HepG2 (cell line): ENCODE measurements at regions not wholly inside any gene's neighbourhood (a gene's known extent, or its start where the extent isn't known, plus 50 kb on each side); places are given as distances from the start of the nearest gene placed in this dataset.

ENCODE experiments used
- CENPX ChIP-seq: sonication (generic); formaldehyde crosslinking; IDR thresholded peaks from 2 replicates; pipeline ENCODE4 v1.9.0; 2021; ENCODE audit warnings: mild to moderate bottlenecking, missing genetic modification reagents, moderate library complexity
- HNRNPH1 ChIP-seq: fragments of 200-400 bp; formaldehyde crosslinking; optimal IDR thresholded peaks from 2 replicates; pipeline ENCODE3; 2017; ENCODE audit warnings: mild to moderate bottlenecking, low read depth, low read length
- HNRNPK ChIP-seq: fragments of 200-400 bp; formaldehyde crosslinking; IDR thresholded peaks from 2 replicates; pipeline ENCODE4 v1.6.1; 2018; ENCODE audit warnings: low read length, low read depth, moderate library complexity, mild to moderate bottlenecking; ENCODE audit not compliant: poor library complexity, severe bottlenecking
- JDP2 ChIP-seq: sonication (generic); formaldehyde crosslinking; IDR thresholded peaks from 2 replicates; pipeline ENCODE4 v1.8.1; 2022; ENCODE audit warnings: missing genetic modification reagents, borderline replicate concordance
- MATR3 ChIP-seq: sonication (generic); formaldehyde crosslinking; IDR thresholded peaks from 2 replicates; pipeline ENCODE4 v1.4.0; 2020; ENCODE audit warnings: missing genetic modification reagents
- POLR2A ChIP-seq, 2 experiments: IDR thresholded peaks; 2 replicates each; pipeline ENCODE4 v1.6.1; 2011; ENCODE audit warnings: low read depth in 2 of 2, low read length in 2 of 2, mild to moderate bottlenecking in 1 of 2, moderate library complexity in 1 of 2; ENCODE audit not compliant: insufficient read depth in 1 of 2
- RBM22 ChIP-seq: fragments of 200-400 bp; formaldehyde crosslinking; optimal IDR thresholded peaks from 2 replicates; pipeline ENCODE3; 2017; ENCODE audit warnings: mild to moderate bottlenecking, low read length, moderate library complexity
- SRSF1 ChIP-seq: fragments of 200-400 bp; formaldehyde crosslinking; optimal IDR thresholded peaks from 2 replicates; pipeline ENCODE3; 2017; ENCODE audit warnings: mild to moderate bottlenecking, low read depth, low read length, moderate library complexity
- TBX2 ChIP-seq: sonication (generic); formaldehyde crosslinking; IDR thresholded peaks from 2 replicates; pipeline ENCODE4 v1.5.0; 2020; ENCODE audit warnings: missing genetic modification reagents, mild to moderate bottlenecking, borderline replicate concordance
- ZBTB21 ChIP-seq: sonication (generic); formaldehyde crosslinking; IDR thresholded peaks from 2 replicates; pipeline ENCODE4 v1.4.0; 2020; ENCODE audit warnings: missing genetic modification reagents
- ZNF274 ChIP-seq: sonication (generic); formaldehyde crosslinking; IDR thresholded peaks from 2 replicates; pipeline ENCODE4 v1.5.1; 2020; ENCODE audit warnings: mild to moderate bottlenecking, missing genetic modification reagents
- ZNF619 ChIP-seq: sonication (generic); formaldehyde crosslinking; IDR thresholded peaks from 2 replicates; pipeline ENCODE4 v1.4.0; 2020; ENCODE audit warnings: mild to moderate bottlenecking, missing genetic modification reagents
- ZNF75D ChIP-seq: sonication (generic); formaldehyde crosslinking; IDR thresholded peaks from 2 replicates; pipeline ENCODE4 v1.8.1; 2023; ENCODE audit warnings: missing genetic modification reagents, mild to moderate bottlenecking, borderline replicate concordance
- TF ChIP-seq, protein P1 (sequence below): sonication (generic); formaldehyde crosslinking; IDR thresholded peaks from 2 replicates; pipeline ENCODE4 v1.8.1; 2023; ENCODE audit warnings: missing genetic modification reagents, inconsistent platforms, borderline replicate concordance
- TF ChIP-seq, protein P2 (sequence below): sonication (generic); formaldehyde crosslinking; IDR thresholded peaks from 2 replicates; pipeline ENCODE4 v1.9.0; 2021; ENCODE audit warnings: mild to moderate bottlenecking, missing genetic modification reagents
- TF ChIP-seq, protein P3 (sequence below): sonication (generic); formaldehyde crosslinking; IDR thresholded peaks from 2 replicates; pipeline ENCODE4 v1.8.1; 2022; ENCODE audit warnings: low read depth, mild to moderate bottlenecking, missing genetic modification reagents

DNA sequence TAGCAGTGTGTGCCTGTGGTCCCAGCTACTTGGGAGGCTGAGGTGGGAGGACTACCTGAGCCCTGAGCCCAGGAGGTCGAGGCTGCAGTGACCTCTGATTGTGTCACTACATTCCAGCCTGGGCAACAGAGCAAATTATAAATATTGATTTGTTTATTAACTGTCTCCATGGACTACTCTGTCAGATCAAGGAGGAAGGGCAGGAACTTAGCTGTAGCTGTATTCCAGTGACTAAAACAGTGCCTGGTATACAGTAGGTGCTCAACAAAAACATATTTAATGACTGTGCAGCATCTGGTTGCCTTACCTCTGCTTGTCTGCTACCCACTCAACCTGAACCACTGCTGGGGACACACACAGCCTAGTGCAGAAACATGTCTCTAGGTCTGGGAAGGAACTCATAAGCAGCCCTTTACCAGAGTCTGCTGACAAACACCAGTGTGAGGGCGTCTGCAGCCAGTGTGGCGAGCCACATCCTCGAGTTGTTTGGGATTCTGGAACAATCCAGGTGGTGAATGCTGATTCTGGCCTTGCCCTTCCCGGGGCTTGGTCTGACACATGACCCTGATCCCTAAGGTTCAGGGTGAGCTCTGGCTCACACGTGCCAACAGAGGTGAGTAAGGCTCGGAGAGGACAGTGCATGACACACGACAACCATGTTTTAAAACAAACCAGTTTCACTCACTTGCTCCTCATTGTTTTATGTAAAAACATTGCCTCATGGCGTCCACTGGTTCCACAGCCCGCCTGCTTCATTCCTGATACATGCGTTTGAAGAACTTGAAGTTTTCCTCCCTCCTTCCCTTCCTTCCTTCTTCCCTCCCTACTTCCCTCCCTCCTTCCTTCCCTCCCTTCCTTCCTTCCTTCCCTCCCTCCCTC is 117.9 kb upstream of the ZNF217 start (continued):
- TF ChIP-seq ZBTB21 (CRISPR knock-in tag) = peak; percentile 49; the same call in 1 of the 2 replicates
- TF ChIP-seq, protein P1, sequence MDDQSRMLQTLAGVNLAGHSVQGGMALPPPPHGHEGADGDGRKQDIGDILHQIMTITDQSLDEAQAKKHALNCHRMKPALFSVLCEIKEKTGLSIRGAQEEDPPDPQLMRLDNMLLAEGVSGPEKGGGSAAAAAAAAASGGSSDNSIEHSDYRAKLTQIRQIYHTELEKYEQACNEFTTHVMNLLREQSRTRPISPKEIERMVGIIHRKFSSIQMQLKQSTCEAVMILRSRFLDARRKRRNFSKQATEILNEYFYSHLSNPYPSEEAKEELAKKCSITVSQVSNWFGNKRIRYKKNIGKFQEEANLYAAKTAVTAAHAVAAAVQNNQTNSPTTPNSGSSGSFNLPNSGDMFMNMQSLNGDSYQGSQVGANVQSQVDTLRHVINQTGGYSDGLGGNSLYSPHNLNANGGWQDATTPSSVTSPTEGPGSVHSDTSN (CRISPR knock-in tag) = no peak
- TF ChIP-seq, protein P2, sequence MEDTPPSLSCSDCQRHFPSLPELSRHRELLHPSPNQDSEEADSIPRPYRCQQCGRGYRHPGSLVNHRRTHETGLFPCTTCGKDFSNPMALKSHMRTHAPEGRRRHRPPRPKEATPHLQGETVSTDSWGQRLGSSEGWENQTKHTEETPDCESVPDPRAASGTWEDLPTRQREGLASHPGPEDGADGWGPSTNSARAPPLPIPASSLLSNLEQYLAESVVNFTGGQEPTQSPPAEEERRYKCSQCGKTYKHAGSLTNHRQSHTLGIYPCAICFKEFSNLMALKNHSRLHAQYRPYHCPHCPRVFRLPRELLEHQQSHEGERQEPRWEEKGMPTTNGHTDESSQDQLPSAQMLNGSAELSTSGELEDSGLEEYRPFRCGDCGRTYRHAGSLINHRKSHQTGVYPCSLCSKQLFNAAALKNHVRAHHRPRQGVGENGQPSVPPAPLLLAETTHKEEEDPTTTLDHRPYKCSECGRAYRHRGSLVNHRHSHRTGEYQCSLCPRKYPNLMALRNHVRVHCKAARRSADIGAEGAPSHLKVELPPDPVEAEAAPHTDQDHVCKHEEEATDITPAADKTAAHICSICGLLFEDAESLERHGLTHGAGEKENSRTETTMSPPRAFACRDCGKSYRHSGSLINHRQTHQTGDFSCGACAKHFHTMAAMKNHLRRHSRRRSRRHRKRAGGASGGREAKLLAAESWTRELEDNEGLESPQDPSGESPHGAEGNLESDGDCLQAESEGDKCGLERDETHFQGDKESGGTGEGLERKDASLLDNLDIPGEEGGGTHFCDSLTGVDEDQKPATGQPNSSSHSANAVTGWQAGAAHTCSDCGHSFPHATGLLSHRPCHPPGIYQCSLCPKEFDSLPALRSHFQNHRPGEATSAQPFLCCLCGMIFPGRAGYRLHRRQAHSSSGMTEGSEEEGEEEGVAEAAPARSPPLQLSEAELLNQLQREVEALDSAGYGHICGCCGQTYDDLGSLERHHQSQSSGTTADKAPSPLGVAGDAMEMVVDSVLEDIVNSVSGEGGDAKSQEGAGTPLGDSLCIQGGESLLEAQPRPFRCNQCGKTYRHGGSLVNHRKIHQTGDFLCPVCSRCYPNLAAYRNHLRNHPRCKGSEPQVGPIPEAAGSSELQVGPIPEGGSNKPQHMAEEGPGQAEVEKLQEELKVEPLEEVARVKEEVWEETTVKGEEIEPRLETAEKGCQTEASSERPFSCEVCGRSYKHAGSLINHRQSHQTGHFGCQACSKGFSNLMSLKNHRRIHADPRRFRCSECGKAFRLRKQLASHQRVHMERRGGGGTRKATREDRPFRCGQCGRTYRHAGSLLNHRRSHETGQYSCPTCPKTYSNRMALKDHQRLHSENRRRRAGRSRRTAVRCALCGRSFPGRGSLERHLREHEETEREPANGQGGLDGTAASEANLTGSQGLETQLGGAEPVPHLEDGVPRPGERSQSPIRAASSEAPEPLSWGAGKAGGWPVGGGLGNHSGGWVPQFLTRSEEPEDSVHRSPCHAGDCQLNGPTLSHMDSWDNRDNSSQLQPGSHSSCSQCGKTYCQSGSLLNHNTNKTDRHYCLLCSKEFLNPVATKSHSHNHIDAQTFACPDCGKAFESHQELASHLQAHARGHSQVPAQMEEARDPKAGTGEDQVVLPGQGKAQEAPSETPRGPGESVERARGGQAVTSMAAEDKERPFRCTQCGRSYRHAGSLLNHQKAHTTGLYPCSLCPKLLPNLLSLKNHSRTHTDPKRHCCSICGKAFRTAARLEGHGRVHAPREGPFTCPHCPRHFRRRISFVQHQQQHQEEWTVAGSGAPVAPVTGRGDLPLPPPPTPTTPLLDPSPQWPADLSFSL (CRISPR knock-in tag) = no peak
- peak; percentile 74 for TF ChIP-seq HNRNPK
- no peak for TF ChIP-seq SRSF1
- no peak for TF ChIP-seq MATR3 (CRISPR knock-in tag)
- TF ChIP-seq HNRNPH1 = no peak
- peak; percentile 61 for TF ChIP-seq TBX2 (CRISPR knock-in tag)
- TF ChIP-seq RBM22 = no peak
- TF ChIP-seq, protein P3, sequence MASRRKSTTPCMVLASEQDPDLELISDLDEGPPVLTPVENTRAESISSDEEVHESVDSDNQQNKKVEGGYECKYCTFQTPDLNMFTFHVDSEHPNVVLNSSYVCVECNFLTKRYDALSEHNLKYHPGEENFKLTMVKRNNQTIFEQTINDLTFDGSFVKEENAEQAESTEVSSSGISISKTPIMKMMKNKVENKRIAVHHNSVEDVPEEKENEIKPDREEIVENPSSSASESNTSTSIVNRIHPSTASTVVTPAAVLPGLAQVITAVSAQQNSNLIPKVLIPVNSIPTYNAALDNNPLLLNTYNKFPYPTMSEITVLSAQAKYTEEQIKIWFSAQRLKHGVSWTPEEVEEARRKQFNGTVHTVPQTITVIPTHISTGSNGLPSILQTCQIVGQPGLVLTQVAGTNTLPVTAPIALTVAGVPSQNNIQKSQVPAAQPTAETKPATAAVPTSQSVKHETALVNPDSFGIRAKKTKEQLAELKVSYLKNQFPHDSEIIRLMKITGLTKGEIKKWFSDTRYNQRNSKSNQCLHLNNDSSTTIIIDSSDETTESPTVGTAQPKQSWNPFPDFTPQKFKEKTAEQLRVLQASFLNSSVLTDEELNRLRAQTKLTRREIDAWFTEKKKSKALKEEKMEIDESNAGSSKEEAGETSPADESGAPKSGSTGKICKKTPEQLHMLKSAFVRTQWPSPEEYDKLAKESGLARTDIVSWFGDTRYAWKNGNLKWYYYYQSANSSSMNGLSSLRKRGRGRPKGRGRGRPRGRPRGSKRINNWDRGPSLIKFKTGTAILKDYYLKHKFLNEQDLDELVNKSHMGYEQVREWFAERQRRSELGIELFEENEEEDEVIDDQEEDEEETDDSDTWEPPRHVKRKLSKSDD (CRISPR knock-in tag) = peak; percentile 55; the same call in 1 of the 2 replicates
- no peak; the same call in 1 of the 2 replicates for TF ChIP-seq ZNF619
- TF ChIP-seq ZNF75D = no peak
- TF ChIP-seq CENPX (CRISPR knock-in tag) = no peak
- peak; percentile 85 for TF ChIP-seq ZNF274 (CRISPR knock-in tag)
- peak in 1 of 2 experiments; percentile 58; a peak in 1 of 4 replicates for TF ChIP-seq POLR2A (IDR thresholded peaks at IDR 0.05; ENCODE audit: insufficient read depth in 1 of 2, low read depth in 2 of 2, low read length in 2 of 2)
- no peak; the same call in 1 of the 2 replicates for TF ChIP-seq JDP2
